Keratinocyte (primary cell): ENCODE measurements at regions not wholly inside any gene's neighbourhood (a gene's known extent, or its start where the extent isn't known, plus 50 kb on each side); places are given as distances from the start of the nearest gene placed in this dataset.

Experiments used
- EZH2 ChIP-seq: IDR thresholded peaks from one replicate; pipeline ENCODE4 v1.6.1; 2012; ENCODE audit warnings: inconsistent platforms, mild to moderate bottlenecking, low read length, moderate library complexity
- TF ChIP-seq, protein P1 (sequence below), 3 experiments: IDR thresholded peaks in 1 of 3; conservative IDR thresholded peaks in 1 of 3; optimal IDR thresholded peaks in 1 of 3; 2 replicates in 2 of 3; 3 replicates in 1 of 3; pipeline versions ENCODE3 to v1.5.1; 2011; ENCODE audit warnings: low read length in 3 of 3, mild to moderate bottlenecking in 3 of 3, moderate library complexity in 2 of 3, control low read depth in 1 of 3, inconsistent platforms in 1 of 3; ENCODE audit not compliant: insufficient read depth in 2 of 3; ENCODE audit errors: extremely low read depth in 1 of 3

GRCh38 chr3:118818386-118818785 lies 216.3 kb downstream of the IGSF11 start:
- TF ChIP-seq, protein P1, sequence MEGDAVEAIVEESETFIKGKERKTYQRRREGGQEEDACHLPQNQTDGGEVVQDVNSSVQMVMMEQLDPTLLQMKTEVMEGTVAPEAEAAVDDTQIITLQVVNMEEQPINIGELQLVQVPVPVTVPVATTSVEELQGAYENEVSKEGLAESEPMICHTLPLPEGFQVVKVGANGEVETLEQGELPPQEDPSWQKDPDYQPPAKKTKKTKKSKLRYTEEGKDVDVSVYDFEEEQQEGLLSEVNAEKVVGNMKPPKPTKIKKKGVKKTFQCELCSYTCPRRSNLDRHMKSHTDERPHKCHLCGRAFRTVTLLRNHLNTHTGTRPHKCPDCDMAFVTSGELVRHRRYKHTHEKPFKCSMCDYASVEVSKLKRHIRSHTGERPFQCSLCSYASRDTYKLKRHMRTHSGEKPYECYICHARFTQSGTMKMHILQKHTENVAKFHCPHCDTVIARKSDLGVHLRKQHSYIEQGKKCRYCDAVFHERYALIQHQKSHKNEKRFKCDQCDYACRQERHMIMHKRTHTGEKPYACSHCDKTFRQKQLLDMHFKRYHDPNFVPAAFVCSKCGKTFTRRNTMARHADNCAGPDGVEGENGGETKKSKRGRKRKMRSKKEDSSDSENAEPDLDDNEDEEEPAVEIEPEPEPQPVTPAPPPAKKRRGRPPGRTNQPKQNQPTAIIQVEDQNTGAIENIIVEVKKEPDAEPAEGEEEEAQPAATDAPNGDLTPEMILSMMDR (optimal IDR thresholded peaks at IDR 0.05 in 1 of 3, IDR thresholded peaks at IDR 0.05 in 1 of 3, conservative IDR thresholded peaks at IDR 0.05 in 1 of 3; ENCODE audit: extremely low read depth in 1 of 3, insufficient read depth in 2 of 3, low read length in 3 of 3): no peak
- TF ChIP-seq EZH2: no peak
